ENCODE measurements at regions not wholly inside any gene's neighbourhood (a gene's known extent, or its start where the extent isn't known, plus 50 kb on each side); places are given as distances from the start of the nearest gene placed in this dataset.
"Not testable (repeated sequence)": the region's sequence is repeated elsewhere in the genome, so short reads cannot be mapped to it uniquely, and the experiment has no call there.

DNA sequence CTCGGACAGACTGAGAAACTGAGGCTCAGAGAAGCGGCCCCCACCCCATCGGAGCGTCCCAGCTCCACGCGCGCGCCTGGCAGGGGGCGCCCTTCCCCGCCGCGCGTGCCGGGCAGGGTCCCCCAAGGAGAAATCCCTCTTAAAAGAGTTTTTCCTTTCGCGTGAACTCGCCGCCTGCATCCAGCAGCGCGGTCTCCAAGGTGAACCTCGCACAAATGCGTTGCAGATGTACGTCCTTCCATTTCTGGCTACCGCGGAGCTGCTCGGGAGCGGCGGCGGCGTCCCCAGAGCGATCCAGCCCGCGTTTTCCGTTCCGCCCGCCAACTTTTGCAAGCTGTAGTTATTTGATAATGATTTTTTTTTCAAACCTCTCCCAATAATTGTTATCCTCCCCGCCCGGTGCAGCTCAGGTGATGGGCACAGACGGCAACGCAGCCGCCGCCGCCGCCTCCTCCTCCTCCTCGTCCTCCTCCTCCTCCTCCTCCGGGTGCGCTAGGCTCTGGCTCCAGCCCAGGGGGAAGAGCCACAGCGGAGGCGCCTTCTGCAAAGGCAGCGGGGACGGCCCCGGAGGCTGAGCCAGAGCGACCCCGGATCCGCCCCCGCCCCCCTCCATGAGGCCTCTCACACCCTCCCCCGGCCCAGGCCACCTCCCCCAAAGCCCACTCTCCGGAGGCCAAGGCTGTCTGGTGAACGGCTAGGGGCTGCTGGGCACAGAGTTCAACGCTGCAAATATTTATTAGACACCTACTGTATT is 74.0 kb upstream of the CUX1 start:
- DNase-seq (ENCODE audit: low read depth in 2 of 2) = peak; percentile 58 to 69

DNA sequence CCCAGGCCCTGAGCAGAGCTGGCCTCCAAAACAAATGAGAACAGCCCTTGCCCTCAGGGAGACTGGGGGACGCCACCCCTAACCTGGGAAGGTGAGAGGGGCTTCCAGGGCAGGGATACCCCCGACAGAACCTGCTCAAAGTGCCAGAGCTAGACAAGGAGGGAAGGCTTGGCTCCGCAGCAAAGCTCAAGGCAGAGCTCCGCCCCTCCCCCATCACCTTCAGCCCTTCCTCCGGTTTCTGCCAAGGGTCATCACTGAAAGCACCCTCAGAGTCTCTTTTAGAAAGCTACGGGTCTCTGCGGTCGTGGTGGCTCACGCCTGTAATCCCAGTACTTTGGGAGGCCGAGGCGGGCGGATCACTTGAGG is 73.4 kb upstream of the CUX1 start:
- DNase-seq (ENCODE audit: low read depth in 2 of 2) = no peak

GRCh38 chr7:101744588-101744987 is 72.8 kb upstream of the CUX1 start:
- no peak for DNase-seq (ENCODE audit: low read depth in 2 of 2)

DNA sequence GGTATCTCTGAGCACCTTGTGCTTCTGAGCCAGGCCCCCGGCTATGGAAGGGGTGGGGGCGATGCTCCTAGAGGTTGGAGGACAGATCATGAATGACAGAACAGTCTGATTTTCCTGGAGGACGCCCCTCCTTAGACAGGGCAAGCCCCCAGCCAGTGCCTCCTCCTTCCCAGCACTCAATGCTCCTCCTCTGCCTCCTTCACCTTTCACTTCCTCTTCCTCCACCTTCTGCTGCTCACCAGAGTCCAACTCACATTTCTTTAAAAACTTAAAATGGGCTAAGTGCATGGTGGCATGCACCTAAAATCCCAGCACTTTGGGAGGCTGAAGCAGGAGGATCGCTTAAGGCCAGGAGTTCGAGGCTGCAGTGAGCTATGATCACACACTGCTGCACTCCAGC is 71.1 kb upstream of the CUX1 start:
- DNase-seq (ENCODE audit: low read depth in 2 of 2) = no peak

DNA sequence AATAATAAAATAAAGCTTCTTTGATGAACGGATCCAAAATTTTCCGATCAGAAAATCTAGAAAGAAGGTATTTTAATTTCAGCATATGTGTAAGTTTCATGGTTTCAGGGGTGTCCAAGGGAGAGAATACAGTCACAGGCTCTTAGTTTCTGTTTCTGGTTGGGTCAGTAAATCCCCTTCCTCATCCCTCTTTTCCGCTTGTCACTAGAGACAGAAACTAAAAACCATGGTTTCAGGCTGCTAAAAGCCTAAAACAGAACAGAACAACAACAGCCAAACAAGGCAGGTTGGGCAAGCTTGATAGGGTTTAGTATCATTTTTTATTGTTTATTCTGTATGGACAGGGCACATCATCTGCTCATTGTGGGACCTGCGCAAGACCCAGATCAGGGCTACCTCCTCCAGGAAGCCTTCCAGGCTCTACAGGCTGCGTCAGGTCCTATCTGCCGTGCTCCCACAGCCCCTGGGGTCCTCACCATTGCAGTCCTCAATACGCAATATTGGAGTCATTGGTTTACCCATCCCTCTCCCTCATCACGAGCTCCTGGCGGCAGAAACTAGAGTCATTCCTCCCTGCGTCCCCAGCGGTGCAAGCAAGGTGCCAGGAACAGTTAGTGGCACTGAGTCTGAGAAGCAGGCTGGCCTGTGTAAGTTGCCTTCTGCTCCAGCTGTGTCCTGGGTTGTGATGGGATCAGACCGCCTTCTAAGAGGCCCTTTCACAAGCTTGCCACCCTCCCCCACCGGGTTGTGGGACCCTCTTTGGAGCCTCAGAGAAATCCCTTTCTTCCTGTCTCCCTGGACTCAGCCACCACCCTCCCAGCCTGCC is 70.2 kb upstream of the CUX1 start:
- DNase-seq (ENCODE audit: low read depth in 2 of 2) = no peak

DNA sequence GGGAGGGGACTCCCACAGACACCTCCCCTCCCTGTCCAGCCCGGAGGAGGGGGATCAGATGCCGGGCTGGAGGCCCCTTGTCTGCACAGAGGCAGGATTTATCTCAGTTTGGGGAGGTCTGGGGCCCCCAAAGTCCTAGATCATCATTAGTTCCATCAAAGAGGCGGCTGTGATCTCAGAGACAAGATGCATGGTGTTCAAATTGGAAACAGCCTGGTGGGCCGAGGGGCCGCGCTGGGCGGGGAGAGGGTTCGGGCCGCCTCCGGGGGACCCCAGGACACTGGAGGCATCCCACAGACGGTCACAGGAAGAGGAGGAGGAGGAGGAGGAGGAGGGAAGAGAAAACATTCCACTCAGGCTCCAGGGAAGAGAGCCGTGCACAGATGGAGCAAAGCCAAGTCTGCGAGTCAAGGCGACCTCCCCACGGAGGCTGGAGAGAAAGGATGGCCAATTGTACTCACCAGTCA is 69.5 kb upstream of the CUX1 start:
- DNase-seq (ENCODE audit: low read depth in 2 of 2) = no peak

DNA sequence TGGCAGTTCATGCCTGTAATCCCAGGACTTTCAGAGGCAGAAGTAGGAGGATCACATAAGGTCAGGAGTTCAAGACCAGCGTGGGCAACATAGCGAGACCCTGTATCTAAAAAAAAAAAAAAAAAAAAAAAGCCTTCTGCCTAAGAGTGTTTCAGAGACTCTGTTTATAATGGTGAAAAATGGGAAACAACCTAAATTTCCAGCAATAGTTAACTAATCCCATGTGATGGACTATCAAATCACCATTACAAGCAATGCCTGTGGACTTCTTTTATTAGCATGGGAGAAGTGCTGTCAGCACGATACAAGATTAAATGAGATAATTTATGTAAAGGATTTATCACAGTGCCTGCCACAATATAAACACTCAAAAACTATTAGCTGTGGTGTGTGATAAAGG is 67.5 kb upstream of the CUX1 start:
- no peak for DNase-seq (ENCODE audit: low read depth in 2 of 2)

DNA sequence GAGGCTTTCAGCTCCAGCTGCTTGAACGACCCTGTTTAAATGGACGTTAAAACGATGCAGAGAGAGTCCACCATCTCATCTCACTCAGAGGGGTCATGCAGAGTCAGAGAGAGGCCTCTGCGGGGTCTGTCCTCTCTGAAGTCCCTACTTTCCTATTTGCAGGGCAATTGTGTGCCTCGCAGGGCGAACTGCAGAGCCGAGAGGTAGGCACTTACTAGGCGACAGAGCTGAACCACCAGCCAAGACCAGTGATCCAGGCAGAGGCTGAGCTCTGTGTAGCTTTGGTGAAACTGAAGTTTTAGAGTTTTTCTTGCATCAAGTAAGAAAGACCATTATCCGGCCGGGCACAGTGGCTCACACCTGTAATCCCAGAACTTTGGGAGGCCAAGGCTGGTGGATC is 64.1 kb upstream of the CUX1 start:
- DNase-seq (ENCODE audit: low read depth in 2 of 2) = no peak

DNA sequence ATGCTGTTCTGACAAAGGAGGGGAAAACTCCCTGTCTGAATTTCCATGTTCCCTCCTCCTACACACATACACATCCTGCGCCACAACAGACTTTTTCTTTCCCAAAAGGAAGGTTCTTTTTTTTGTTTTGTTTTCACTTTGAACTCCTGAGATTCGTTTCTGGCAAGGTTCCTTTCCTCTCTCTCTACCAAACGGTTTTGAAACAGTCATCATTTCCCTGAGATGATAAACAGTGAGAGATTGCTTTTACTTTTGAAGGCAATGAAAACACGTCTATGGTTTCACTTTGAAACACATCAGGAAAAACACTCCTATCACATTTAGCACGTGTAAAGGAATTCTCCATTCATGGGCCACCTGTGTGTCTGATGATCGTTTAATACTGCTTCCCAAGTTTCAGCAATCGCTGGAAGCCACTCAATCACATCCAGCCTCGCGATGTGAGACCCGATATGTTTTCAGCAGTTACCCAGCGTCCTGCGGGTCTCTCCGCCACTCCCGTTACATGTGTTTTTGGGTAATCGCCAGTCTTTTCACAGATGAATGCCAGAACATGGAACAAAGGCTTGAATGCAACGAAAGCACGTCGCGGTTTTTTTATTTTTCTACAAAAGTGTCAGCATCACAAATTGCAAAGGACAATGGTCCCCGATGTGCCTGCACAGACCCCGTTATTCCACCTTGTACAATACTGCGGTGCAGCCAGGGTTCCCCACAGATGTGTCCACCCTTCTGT is 62.8 kb upstream of the CUX1 start:
- DNase-seq (ENCODE audit: low read depth in 2 of 2) = peak; percentile 51 to 89

GRCh38 chr7:101757879-101758278 is 59.5 kb upstream of the CUX1 start:
- DNase-seq (ENCODE audit: low read depth in 2 of 2) = no peak

- not testable (repeated sequence) for DNase-seq (ENCODE audit: low read depth in 2 of 2)
These were observed 58.9 kb upstream of the CUX1 start for GRCh38 chr7:101758519-101758918.

- DNase-seq (ENCODE audit: low read depth in 2 of 2) = no peak
These were observed 53.2 kb upstream of the CUX1 start for GRCh38 chr7:101764221-101764620.

DNA sequence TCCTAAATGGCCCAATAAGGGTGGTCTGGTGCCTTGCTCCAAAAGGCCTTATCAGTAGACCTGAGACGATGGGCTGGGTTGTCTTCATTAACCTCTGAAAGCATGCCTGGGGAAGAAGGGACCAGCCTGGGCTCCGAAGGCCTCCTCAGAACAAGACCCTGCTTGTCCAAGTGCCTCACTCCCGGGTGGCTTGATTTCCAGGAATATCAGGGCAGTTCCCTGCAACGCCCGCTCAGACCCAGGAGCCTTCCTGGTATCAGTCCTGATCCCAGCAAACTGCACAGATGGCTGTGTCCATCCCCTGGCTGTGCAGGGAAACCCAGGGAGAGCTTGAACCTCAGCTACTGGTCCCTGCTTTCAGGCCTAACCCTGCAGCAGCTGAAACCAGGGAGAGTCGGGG is 49.9 kb upstream of the CUX1 start:
- no peak for DNase-seq (ENCODE audit: low read depth in 2 of 2)
